Peyer's patch (tissue), 4 donors: ENCODE measurements at regions not wholly inside any gene's neighbourhood (a gene's known extent, or its start where the extent isn't known, plus 50 kb on each side); places are given as distances from the start of the nearest gene placed in this dataset.

Source experiments
- DNase-seq, 3 donors: peaks; one replicate each; pipeline ENCODE4 v3.0.0-alpha.2; 2017 to 2019
- H3K27ac ChIP-seq, 4 donors: fragments of 200-600 bp; sonication (generic); one replicate each; pipeline ENCODE4 v1.5.1; 2016 to 2019
- H3K27me3 ChIP-seq, 2 donors: fragments of 200-600 bp; sonication (generic); one replicate each; pipeline ENCODE4 v1.5.1; 2019
- H3K36me3 ChIP-seq, 3 donors: fragments of 200-600 bp; sonication (generic); one replicate each; pipeline ENCODE4 v1.5.1; 2016 to 2019
- H3K4me1 ChIP-seq, 4 donors: fragments of 200-600 bp; sonication (generic); one replicate each; pipeline ENCODE4 v1.5.1; 2016 to 2019
- H3K4me3 ChIP-seq, 4 donors: fragments of 200-600 bp; sonication (generic); 1 replicate in 3 of 4; 2 replicates in 1 of 4; pipeline ENCODE4 v1.5.1; 2016 to 2019; ENCODE audit warnings: mild to moderate bottlenecking in 1 of 4
- H3K9me3 ChIP-seq, 4 donors: fragments of 200-600 bp; sonication (generic); one replicate each; pipeline ENCODE4 v1.5.1; 2016 to 2019; ENCODE audit warnings: mild to moderate bottlenecking in 1 of 4
- POLR2A ChIP-seq, 2 donors: fragments of 450-650 bp; IDR thresholded peaks; one replicate each; pipeline ENCODE4 v1.5.1; 2017; ENCODE audit warnings: antibody characterized with exemption in 2 of 2, mild to moderate bottlenecking in 2 of 2, moderate library complexity in 2 of 2
- TF ChIP-seq, protein P1 (sequence below), 6 experiments: fragments of 450-650 bp in 4 of 6; fragments of 200-600 bp in 2 of 6; sonication (generic) in 1 of 6; IDR thresholded peaks; one replicate each; pipeline ENCODE4 v1.5.1; 2017 to 2019; ENCODE audit warnings: antibody characterized with exemption in 6 of 6, mild to moderate bottlenecking in 3 of 6, moderate library complexity in 1 of 6

DNA sequence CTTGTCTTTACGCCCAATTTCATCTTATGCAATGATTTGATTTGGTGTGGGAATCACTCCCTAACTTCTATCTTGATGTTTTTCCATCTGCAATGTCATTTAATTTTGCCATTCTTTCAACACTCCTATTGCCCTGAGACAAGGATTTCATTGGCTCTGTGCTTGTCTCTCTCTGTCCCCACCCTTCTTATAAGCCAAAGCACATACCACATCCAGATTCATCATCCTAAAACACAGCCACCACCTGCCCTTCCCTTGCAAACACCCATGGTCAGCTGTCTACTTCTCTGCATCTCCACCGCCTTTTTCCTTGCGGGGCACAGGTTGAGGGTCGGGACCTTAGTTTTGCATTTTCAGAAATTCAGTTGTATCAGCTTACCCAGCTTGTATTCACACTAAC is 225.8 kb upstream of the SOX21 start:
- Histone ChIP-seq H3K36me3 (no peaks in the 10 kb centered on the region), H3K4me3 (no peak overlapping the region), H3K4me1 (no peaks in the 10 kb centered on the region), H3K27me3 (no peaks in the 10 kb centered on the region), H3K27ac (no peak overlapping the region), H3K9me3 (no peaks in the 10 kb centered on the region)
- no peak for TF ChIP-seq POLR2A (IDR thresholded peaks at IDR 0.05)
- TF ChIP-seq, protein P1, sequence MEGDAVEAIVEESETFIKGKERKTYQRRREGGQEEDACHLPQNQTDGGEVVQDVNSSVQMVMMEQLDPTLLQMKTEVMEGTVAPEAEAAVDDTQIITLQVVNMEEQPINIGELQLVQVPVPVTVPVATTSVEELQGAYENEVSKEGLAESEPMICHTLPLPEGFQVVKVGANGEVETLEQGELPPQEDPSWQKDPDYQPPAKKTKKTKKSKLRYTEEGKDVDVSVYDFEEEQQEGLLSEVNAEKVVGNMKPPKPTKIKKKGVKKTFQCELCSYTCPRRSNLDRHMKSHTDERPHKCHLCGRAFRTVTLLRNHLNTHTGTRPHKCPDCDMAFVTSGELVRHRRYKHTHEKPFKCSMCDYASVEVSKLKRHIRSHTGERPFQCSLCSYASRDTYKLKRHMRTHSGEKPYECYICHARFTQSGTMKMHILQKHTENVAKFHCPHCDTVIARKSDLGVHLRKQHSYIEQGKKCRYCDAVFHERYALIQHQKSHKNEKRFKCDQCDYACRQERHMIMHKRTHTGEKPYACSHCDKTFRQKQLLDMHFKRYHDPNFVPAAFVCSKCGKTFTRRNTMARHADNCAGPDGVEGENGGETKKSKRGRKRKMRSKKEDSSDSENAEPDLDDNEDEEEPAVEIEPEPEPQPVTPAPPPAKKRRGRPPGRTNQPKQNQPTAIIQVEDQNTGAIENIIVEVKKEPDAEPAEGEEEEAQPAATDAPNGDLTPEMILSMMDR (IDR thresholded peaks at IDR 0.05): no peak
- DNase-seq: no peak

DNA sequence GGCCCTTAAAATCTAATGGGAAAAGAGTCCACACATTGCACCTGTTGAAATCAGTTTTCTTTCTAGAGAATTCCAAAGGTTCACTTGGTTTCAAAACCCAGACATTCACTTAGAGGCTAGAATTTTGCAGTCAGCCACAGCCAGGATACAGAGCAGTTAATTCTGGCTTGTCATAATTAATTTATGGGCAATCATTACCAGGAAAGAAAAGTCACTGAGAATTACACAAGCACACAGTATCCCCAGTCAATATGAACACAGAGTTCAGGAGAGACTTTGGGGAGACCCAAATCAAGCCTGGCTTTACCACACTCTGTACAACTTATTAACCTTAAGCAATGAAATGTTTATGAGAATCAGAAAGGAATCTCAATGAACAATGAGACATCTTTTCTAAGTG is 224.3 kb upstream of the SOX21 start:
- Histone ChIP-seq H3K27ac (no peak overlapping the region), H3K36me3 (no peaks in the 10 kb centered on the region), H3K4me3 (no peak overlapping the region), H3K9me3 (no peaks in the 10 kb centered on the region), H3K4me1 (no peaks in the 10 kb centered on the region), H3K27me3 (no peaks in the 10 kb centered on the region)
- TF ChIP-seq, protein P1 (IDR thresholded peaks at IDR 0.05): no peak
- TF ChIP-seq POLR2A (IDR thresholded peaks at IDR 0.05): no peak
- no peak for DNase-seq

DNA sequence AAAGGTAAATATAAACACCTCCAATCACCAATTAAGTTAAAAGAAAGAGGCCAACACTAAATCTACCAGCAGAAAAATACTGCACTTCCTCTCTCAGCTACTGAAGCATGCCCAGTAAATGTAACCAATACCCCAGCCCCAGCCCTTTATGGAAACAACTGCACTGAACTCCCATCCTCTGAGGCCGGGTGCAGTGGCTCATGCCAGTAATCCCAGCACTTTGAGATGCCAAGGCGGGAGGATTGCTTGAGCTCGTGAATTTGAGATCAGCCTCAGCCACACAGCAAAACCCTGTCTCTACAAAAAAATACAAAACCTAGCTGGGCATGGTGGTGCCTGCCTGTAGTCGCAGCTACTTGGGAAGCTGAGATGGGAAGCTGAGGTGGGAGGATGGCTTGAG is 221.6 kb upstream of the SOX21 start:
- H3K36me3 ChIP-seq: no peaks in the 10 kb centered on the region
- TF ChIP-seq POLR2A (IDR thresholded peaks at IDR 0.05): no peak
- TF ChIP-seq, protein P1 (IDR thresholded peaks at IDR 0.05): no peak
- no peaks in the 10 kb centered on the region for H3K27me3 ChIP-seq
- no peak overlapping the region for H3K4me3 ChIP-seq
- no peak for DNase-seq
- no peaks in the 10 kb centered on the region for H3K9me3 ChIP-seq
- H3K4me1 ChIP-seq: no peaks in the 10 kb centered on the region
- no peak overlapping the region for H3K27ac ChIP-seq

GRCh38 chr13:94933230-94933751 is 220.9 kb upstream of the SOX21 start:
- H3K27me3 ChIP-seq: no peaks in the 10 kb centered on the region
- no peak overlapping the region for H3K27ac ChIP-seq
- no peak for DNase-seq
- H3K4me1 ChIP-seq: no peaks in the 10 kb centered on the region
- no peak overlapping the region for H3K4me3 ChIP-seq
- TF ChIP-seq, protein P1 (IDR thresholded peaks at IDR 0.05): no peak
- TF ChIP-seq POLR2A (IDR thresholded peaks at IDR 0.05): no peak
- H3K9me3 ChIP-seq: no peaks in the 10 kb centered on the region
- H3K36me3 ChIP-seq: no peaks in the 10 kb centered on the region

- Histone ChIP-seq H3K27me3 (no peaks in the 10 kb centered on the region), H3K4me1 (no peaks in the 10 kb centered on the region), H3K36me3 (no peaks in the 10 kb centered on the region), H3K4me3 (no peak overlapping the region), H3K9me3 (no peaks in the 10 kb centered on the region), H3K27ac (no peak overlapping the region)
- no peak for DNase-seq
- no peak for TF ChIP-seq POLR2A (IDR thresholded peaks at IDR 0.05)
- TF ChIP-seq, protein P1 (IDR thresholded peaks at IDR 0.05): no peak
These were observed 215.9 kb upstream of the SOX21 start for GRCh38 chr13:94928127-94928775.
